NCI-H524 (cell line): ENCODE measurements at regions not wholly inside any gene's neighbourhood (a gene's known extent, or its start where the extent isn't known, plus 50 kb on each side); places are given as distances from the start of the nearest gene placed in this dataset.

ENCODE experiments used
- DNase-seq, 2 experiments: peaks; one replicate each; lab custom pipeline; 2025; lab: John Stamatoyannopoulos, UW

DNA sequence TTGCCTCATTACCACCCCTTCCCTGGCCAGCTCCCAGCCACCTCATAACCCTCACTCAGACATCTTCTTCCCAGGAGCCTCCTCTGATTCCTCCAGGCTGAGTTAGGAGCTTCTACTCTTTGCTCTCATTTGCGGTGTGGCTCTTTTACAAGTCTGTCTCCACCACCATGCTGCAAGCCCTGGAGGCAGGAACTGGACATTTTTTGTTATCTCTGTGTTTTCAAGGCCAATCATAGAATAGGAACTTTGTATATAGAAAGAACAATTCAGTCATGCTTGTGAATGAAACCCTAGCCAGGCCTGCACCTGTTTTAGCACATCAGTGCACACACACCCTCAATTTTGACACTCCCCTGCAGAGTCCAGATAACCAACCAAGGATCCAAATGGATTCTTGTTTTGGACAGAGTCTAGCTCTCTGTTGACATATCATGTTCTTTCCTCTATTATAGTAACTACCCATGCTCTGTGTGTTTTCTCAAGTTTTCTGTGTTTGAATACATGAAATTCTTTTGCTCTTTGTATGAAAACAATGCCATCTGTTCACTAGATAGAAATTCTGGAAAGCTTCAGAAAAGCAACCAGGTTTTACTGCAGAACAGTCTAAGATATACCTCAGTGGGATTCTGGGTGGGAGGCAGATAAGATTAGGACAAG is 60.9 kb upstream of the ZNF648 start:
- DNase-seq, result no peak

- no peak for DNase-seq
Measured at GRCh38 chr1:182121787-182122186, 60.3 kb upstream of the ZNF648 start.

- DNase-seq, result no peak
Measured at GRCh38 chr1:182120411-182121258, 59.1 kb upstream of the ZNF648 start.

DNA sequence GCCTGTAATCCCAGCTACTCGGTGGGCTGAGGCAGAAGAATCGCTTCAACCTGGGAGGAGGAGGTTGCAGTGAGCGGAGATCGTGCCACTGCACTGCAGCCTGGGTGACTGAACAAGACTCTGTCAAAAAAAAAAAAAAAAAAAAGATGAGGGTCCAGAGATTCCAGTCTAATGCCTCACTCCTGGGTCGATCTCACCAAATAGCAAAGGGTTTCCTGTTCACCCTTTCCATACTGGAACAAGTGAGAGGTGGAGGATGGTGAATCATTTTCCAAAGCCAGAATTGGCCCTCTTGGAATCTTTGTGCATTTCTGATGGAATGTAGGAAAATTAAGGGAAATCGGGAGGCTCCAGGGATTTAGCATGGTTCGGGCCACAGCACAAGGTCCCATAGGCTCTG is 58.1 kb upstream of the ZNF648 start:
- DNase-seq, result no peak

DNA sequence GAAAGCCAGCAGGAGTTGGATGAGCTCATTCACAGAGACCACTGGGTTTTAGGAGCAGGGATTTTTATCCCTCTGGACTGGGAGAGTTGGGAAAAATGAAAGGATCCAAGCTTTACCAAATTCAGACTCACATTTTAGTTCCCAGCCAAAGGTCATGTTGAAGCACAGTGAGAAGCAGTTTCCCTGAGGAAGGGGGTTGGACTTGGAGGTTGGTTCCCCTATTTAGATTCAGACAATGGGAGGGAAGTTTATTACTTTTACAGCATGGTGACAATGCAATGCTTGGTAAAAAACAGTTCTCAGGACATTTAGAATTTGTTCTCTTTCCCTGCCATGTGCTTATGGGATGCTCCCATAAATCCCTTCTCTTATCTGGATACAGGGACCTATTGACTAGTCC is 57.3 kb upstream of the ZNF648 start:
- no peak for DNase-seq

DNA sequence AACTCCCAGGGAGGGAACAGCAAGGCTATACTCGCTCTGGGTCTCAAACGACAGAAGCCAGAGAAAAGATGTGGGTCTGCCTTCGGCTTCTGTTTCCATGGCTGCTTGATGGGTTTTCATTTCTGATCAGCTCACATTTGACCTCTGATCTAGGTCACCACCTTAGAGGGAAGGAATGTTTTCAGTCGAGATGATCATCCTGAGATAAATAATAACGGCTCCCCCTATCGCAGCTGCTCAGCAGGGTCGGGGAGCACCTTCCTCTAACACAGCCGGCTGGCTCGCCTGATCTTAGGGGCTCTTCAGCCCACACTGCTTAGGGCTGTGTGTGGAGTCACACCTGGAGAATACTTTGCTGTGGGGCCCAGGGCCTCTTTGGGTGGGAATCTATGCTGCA is 53.1 kb upstream of the ZNF648 start:
- no peak for DNase-seq

DNA sequence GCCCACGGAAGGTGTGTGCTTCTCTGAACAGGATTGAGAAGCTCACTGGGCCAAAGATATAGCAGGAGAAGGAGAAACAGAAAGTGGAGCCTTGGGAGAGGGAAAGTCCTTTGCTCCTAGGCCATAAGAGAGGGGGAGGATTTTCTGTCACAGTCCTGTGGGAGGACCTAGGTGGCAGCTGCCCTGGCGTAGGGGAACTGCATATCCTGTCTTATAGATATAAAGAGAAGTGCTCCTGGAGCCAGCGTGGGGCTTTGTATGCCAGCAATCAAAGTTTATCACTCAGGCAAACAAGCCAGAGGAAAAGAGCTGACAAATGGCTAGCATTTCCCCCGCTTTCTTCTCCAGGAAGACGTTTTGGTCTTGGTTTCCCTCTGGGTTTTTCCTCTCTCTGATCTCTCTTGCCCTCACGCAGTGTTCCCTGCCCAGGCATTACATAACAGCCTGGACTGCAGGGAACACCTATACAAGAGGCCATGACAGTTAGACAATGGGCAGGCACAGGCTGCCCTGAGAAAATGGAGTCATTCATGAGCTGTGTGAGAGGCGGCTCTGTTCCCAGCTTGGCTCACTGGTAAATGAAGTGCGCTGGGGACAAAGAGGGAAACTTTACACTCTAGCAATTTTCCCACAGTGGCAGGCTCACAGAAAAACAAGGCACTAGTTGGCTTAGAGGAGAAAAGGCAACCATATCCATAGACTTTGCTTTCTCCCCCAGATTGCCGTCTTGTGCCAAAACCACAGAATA is 52.5 kb upstream of the ZNF648 start:
- DNase-seq, result no peak

GRCh38 chr1:182111496-182111895 is 50.0 kb upstream of the ZNF648 start:
- no peak for DNase-seq
